ENCODE measurements at regions not wholly inside any gene's neighbourhood (a gene's known extent, or its start where the extent isn't known, plus 50 kb on each side); places are given as distances from the start of the nearest gene placed in this dataset.

DNA sequence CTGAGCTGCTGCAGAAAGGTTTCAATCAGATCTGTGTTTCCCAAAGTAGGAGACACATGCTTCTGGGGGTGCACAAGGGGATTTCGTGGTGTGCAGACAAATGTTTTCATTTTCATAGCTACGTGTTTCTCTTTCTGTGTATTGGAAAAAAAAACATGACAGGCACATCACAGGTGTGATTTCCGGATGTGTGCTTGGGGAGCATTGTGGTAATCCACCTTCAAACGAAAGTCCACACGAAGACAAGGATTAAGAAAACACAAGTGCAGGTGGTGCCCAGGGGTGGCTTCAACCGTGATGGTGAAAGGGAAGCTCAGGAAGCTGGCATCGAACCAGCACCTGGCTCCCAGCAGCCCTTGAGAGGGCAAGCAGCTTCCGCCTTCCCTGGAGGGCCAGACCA, 164.6 kb upstream of the LINGO1 start:
- Histone ChIP-seq H3K4me3 (ENCODE audit: low read depth in 1 of 5, low read length in 5 of 5) (no peak overlapping the region), H3K27ac (ENCODE audit: low read depth, low read length) (no peak overlapping the region), H3K27me3 (ENCODE audit: control insufficient read depth in 5 of 5, insufficient read depth in 4 of 5, low read length in 5 of 5) (peaks cover 4 to 15% (median 8%) of the 10 kb centered on the region in 5 donors), H3K9me3 (ENCODE audit: control insufficient read depth in 5 of 5, low read length in 5 of 5) (no peaks in the 10 kb centered on the region), H3K9ac (ENCODE audit: low read length in 5 of 5) (no peak overlapping the region), H3K4me1 (ENCODE audit: control insufficient read depth in 5 of 5, insufficient read depth in 5 of 5, low read length in 5 of 5) (no peaks in the 10 kb centered on the region), H3K36me3 (ENCODE audit: control insufficient read depth in 5 of 5, insufficient read depth in 5 of 5, low read length in 5 of 5) (no peaks in the 10 kb centered on the region)

DNA sequence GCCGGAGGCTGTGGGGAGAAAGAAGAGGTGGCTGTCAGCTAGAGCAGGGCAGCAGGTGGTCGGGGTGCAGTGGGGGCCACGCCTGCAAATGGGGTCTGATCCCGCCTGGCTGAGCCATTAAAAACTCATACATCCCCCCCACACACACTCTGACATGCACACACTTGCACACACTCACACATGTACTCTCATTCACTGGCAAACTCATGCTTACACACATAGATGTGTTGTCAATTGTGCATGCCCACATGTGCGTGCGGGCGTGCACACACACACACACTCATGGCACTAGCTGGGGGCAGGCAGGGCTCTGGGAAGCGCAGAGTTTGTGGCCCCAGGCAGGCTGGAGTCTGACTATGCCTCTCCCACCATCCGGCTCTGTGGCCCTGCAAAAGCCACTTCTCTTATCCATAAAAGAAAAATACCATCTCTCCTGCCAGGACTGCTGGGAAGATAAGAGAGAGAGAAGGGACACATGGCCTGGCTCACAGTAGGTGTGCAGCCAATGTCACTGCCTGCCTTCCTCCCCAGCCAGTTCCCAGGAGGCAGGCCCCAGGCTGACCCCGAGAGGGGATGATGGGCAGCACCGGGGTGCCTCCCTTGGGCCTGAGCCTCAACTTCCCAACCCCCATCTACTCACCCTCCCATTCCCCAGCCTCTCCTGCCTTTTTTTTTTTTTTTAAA, 163.5 kb upstream of the LINGO1 start:
- Histone ChIP-seq H3K36me3 (ENCODE audit: control insufficient read depth in 5 of 5, insufficient read depth in 5 of 5, low read length in 5 of 5) (no peaks in the 10 kb centered on the region), H3K27ac (ENCODE audit: low read depth, low read length) (no peak overlapping the region), H3K9me3 (ENCODE audit: control insufficient read depth in 5 of 5, low read length in 5 of 5) (no peaks in the 10 kb centered on the region), H3K4me1 (ENCODE audit: control insufficient read depth in 5 of 5, insufficient read depth in 5 of 5, low read length in 5 of 5) (no peaks in the 10 kb centered on the region), H3K4me3 (ENCODE audit: low read depth in 1 of 5, low read length in 5 of 5) (no peak overlapping the region), H3K9ac (ENCODE audit: low read length in 5 of 5) (no peak overlapping the region), H3K27me3 (ENCODE audit: control insufficient read depth in 5 of 5, insufficient read depth in 4 of 5, low read length in 5 of 5) (peaks cover 6 to 15% (median 8%) of the 10 kb centered on the region in 5 donors)

DNA sequence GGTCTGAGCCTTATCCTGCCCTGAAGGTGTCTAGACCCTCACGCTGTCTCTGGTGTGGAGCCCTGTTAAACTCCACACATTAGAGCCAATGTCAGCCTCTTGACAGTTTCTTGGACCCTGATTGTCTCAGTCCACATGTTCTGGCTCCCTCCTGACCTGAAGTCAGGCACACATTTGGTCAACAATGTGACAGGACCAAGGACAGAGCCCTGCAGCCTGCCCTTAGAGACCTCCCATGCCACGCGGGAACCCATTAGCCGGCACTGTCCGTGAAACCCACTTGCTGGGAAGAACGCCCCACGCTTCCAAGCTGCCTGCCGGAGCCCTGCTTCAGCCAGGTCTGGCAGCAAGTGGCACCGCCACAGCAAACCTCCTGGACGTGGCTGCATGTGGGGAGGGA, 162.7 kb upstream of the LINGO1 start:
- no peaks in the 10 kb centered on the region for H3K4me1 ChIP-seq (ENCODE audit: control insufficient read depth in 5 of 5, insufficient read depth in 5 of 5, low read length in 5 of 5)
- H3K9ac ChIP-seq (ENCODE audit: low read length in 5 of 5): no peak overlapping the region
- no peak overlapping the region for H3K27ac ChIP-seq (ENCODE audit: low read depth, low read length)

DNA sequence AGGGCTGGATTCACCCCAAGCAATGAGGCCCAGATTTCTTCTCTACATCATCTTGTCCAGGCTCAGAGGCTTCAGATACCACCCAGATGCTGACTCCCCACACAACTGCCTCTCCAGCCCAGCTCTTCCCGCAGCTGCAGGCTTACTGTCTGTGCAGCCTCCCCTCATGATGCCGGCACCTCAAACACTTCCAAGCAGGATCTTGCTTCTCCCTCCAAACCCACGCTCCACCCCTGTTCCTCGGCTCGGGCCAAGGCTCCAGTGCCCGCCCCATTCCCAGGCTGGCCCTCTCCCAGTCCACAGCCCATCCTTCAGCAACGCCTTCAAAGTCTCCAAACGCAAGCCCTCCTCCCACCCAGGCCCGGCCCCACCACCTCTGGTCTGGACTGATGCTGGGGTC, 159.2 kb upstream of the LINGO1 start:
- H3K4me1 ChIP-seq (ENCODE audit: control insufficient read depth in 5 of 5, insufficient read depth in 5 of 5, low read length in 5 of 5): peaks cover 0 to 1% (median 0%) of the 10 kb centered on the region in 5 donors
- H3K36me3 ChIP-seq (ENCODE audit: control insufficient read depth in 5 of 5, insufficient read depth in 5 of 5, low read length in 5 of 5): no peaks in the 10 kb centered on the region
- peaks cover 6 to 24% (median 9%) of the 10 kb centered on the region in 5 donors for H3K27me3 ChIP-seq (ENCODE audit: control insufficient read depth in 5 of 5, insufficient read depth in 4 of 5, low read length in 5 of 5)
- H3K4me3 ChIP-seq (ENCODE audit: low read depth in 1 of 5, low read length in 5 of 5): no peak overlapping the region
- no peak overlapping the region for H3K9ac ChIP-seq (ENCODE audit: low read length in 5 of 5)
- H3K9me3 ChIP-seq (ENCODE audit: control insufficient read depth in 5 of 5, low read length in 5 of 5): no peaks in the 10 kb centered on the region
- H3K27ac ChIP-seq (ENCODE audit: low read depth, low read length): no peak overlapping the region

More for the DNA sequence above, 162.7 kb upstream of the LINGO1 start:
- Histone ChIP-seq H3K9me3 (ENCODE audit: control insufficient read depth in 5 of 5, low read length in 5 of 5) (no peaks in the 10 kb centered on the region), H3K27me3 (ENCODE audit: control insufficient read depth in 5 of 5, insufficient read depth in 4 of 5, low read length in 5 of 5) (peaks cover 6 to 15% (median 8%) of the 10 kb centered on the region in 5 donors), H3K36me3 (ENCODE audit: control insufficient read depth in 5 of 5, insufficient read depth in 5 of 5, low read length in 5 of 5) (no peaks in the 10 kb centered on the region), H3K4me3 (ENCODE audit: low read depth in 1 of 5, low read length in 5 of 5) (no peak overlapping the region)

DNA sequence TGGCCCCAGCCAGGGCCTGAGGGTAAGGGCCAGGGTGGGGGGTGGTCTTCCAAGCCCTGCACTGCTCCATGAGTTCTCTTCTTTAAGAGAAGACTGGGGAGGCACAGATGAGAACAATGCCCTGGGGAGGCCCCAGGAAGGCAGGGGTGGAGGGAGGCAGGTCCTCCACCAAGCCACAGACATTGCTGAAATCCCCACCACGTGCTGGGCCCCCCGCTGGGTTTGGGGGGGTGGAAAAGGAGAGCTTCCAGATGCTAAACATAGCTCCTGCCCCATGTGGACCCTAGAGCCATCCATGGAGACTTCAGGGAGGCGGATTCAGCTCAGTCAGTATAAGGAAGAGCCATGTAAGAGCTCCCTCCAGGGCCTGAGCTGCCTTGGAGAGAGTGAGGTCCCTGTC, 157.8 kb upstream of the LINGO1 start:
- Histone ChIP-seq H3K27ac (ENCODE audit: low read depth, low read length) (no peak overlapping the region), H3K27me3 (ENCODE audit: control insufficient read depth in 5 of 5, insufficient read depth in 4 of 5, low read length in 5 of 5) (peaks cover 2 to 30% (median 10%) of the 10 kb centered on the region in 5 donors), H3K36me3 (ENCODE audit: control insufficient read depth in 5 of 5, insufficient read depth in 5 of 5, low read length in 5 of 5) (no peaks in the 10 kb centered on the region), H3K9ac (ENCODE audit: low read length in 5 of 5) (no peak overlapping the region), H3K4me3 (ENCODE audit: low read depth in 1 of 5, low read length in 5 of 5) (no peak overlapping the region), H3K9me3 (ENCODE audit: control insufficient read depth in 5 of 5, low read length in 5 of 5) (no peaks in the 10 kb centered on the region), H3K4me1 (ENCODE audit: control insufficient read depth in 5 of 5, insufficient read depth in 5 of 5, low read length in 5 of 5) (peaks cover 0 to 11% (median 3%) of the 10 kb centered on the region in 5 donors)

DNA sequence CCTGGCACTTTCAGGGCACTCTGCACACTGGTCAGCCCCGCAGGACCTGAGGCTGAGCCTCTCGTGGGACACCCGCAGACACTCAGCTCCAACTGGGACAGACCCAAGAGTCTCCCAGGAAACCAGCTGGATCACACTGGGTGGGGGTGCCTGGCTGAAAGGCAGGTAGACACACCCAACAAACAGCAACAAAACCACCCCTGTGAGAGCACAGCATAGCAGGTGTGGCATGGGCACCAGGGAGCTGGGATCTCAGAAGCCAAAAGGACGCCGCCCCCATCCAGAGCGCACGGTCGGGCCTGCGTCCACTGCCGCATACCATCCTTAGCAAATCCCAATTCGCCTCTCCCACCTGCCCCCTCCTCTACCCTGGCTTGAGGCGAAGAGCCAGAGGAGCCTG, 154.2 kb upstream of the LINGO1 start:
- no peaks in the 10 kb centered on the region for H3K9me3 ChIP-seq (ENCODE audit: control insufficient read depth in 5 of 5, low read length in 5 of 5)
- no peak overlapping the region for H3K27ac ChIP-seq (ENCODE audit: low read depth, low read length)
- H3K4me1 ChIP-seq (ENCODE audit: control insufficient read depth in 5 of 5, insufficient read depth in 5 of 5, low read length in 5 of 5): peaks cover 0 to 11% (median 3%) of the 10 kb centered on the region in 5 donors
- H3K4me3 ChIP-seq (ENCODE audit: low read depth in 1 of 5, low read length in 5 of 5): no peak overlapping the region
- peaks cover 0 to 36% (median 19%) of the 10 kb centered on the region in 5 donors for H3K27me3 ChIP-seq (ENCODE audit: control insufficient read depth in 5 of 5, insufficient read depth in 4 of 5, low read length in 5 of 5)
- no peak overlapping the region for H3K9ac ChIP-seq (ENCODE audit: low read length in 5 of 5)
- no peaks in the 10 kb centered on the region for H3K36me3 ChIP-seq (ENCODE audit: control insufficient read depth in 5 of 5, insufficient read depth in 5 of 5, low read length in 5 of 5)

GRCh38 chr15:77786181-77786890, 153.6 kb upstream of the LINGO1 start:
- Histone ChIP-seq H3K9ac (ENCODE audit: low read length in 5 of 5) (no peak overlapping the region), H3K9me3 (ENCODE audit: control insufficient read depth in 5 of 5, low read length in 5 of 5) (no peaks in the 10 kb centered on the region), H3K4me1 (ENCODE audit: control insufficient read depth in 5 of 5, insufficient read depth in 5 of 5, low read length in 5 of 5) (peaks cover 0 to 11% (median 3%) of the 10 kb centered on the region in 5 donors), H3K27ac (ENCODE audit: low read depth, low read length) (no peak overlapping the region), H3K36me3 (ENCODE audit: control insufficient read depth in 5 of 5, insufficient read depth in 5 of 5, low read length in 5 of 5) (no peaks in the 10 kb centered on the region), H3K27me3 (ENCODE audit: control insufficient read depth in 5 of 5, insufficient read depth in 4 of 5, low read length in 5 of 5) (peaks cover 0 to 36% (median 19%) of the 10 kb centered on the region in 5 donors), H3K4me3 (ENCODE audit: low read depth in 1 of 5, low read length in 5 of 5) (no peak overlapping the region)

- Histone ChIP-seq H3K36me3 (ENCODE audit: control insufficient read depth in 5 of 5, insufficient read depth in 5 of 5, low read length in 5 of 5) (no peaks in the 10 kb centered on the region), H3K9me3 (ENCODE audit: control insufficient read depth in 5 of 5, low read length in 5 of 5) (peaks cover 4 to 17% (median 15%) of the 10 kb centered on the region in 5 donors), H3K9ac (ENCODE audit: low read length in 5 of 5) (no peak overlapping the region), H3K27me3 (ENCODE audit: control insufficient read depth in 5 of 5, insufficient read depth in 4 of 5, low read length in 5 of 5) (peaks cover 0 to 36% (median 19%) of the 10 kb centered on the region in 5 donors), H3K4me3 (ENCODE audit: low read depth in 1 of 5, low read length in 5 of 5) (no peak overlapping the region), H3K27ac (ENCODE audit: low read depth, low read length) (no peak overlapping the region), H3K4me1 (ENCODE audit: control insufficient read depth in 5 of 5, insufficient read depth in 5 of 5, low read length in 5 of 5) (peaks cover 0 to 11% (median 3%) of the 10 kb centered on the region in 5 donors)
Observed at GRCh38 chr15:77784361-77785292, 151.9 kb upstream of the LINGO1 start.

DNA sequence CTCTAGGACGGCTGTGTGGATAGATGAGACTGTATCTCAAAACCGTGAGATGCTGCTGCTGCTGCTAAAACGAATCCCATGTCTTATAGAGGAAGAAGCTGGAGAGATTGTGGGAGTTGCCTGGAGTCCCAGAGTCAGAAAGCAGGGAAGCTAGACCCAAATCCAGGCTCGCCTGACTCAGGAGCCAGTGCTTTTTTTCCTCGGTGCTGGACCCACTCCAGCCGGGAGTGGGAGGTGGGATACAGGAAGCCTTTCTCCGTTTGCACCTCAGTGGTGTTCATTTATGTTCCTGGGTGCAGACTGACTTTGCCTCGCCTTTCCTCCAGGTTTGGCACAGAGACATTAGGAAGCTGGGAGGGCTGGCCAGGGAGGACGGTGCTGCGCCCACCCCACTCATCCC, 150.9 kb upstream of the LINGO1 start:
- H3K4me3 ChIP-seq (ENCODE audit: low read depth in 1 of 5, low read length in 5 of 5): no peak overlapping the region
- H3K9me3 ChIP-seq (ENCODE audit: control insufficient read depth in 5 of 5, low read length in 5 of 5): peaks cover 4 to 17% (median 17%) of the 10 kb centered on the region in 5 donors
- H3K4me1 ChIP-seq (ENCODE audit: control insufficient read depth in 5 of 5, insufficient read depth in 5 of 5, low read length in 5 of 5): peaks cover 0 to 11% (median 3%) of the 10 kb centered on the region in 5 donors
- H3K9ac ChIP-seq (ENCODE audit: low read length in 5 of 5): no peak overlapping the region
- peaks cover 0 to 36% (median 19%) of the 10 kb centered on the region in 5 donors for H3K27me3 ChIP-seq (ENCODE audit: control insufficient read depth in 5 of 5, insufficient read depth in 4 of 5, low read length in 5 of 5)
- H3K27ac ChIP-seq (ENCODE audit: low read depth, low read length): no peak overlapping the region
- no peaks in the 10 kb centered on the region for H3K36me3 ChIP-seq (ENCODE audit: control insufficient read depth in 5 of 5, insufficient read depth in 5 of 5, low read length in 5 of 5)
